RWPE1 (cell line): ENCODE measurements at regions not wholly inside any gene's neighbourhood (a gene's known extent, or its start where the extent isn't known, plus 50 kb on each side); places are given as distances from the start of the nearest gene placed in this dataset.

ENCODE experiments used
- CTCF ChIA-PET: fragments of 350-600 bp; sonication (Branson Sonifier 250); formaldehyde crosslinking; extraction: SDS; loops from one replicate; lab custom pipeline; 2021; lab: Yijun Ruan, JAX
- POLR2A ChIA-PET: fragments of 400-600 bp; formaldehyde crosslinking; extraction: SDS; loops from one replicate; lab custom pipeline; 2020; ENCODE audit warnings: antibody characterized with exemption; ENCODE audit not compliant: low non-redundant PET; lab: Yijun Ruan, JAX
- DNase-seq: peaks from one replicate; pipeline ENCODE4 v3.0.0; 2012; ENCODE audit warnings: low spot score
- H3K27ac ChIP-seq: fragments of 450-650 bp; 2 replicates; pipeline ENCODE4 v1.5.1; 2017
- CTCF ChIP-seq: fragments of 450-650 bp; conservative IDR thresholded peaks from 2 replicates; pipeline ENCODE4 v1.5.1; 2017; ENCODE audit warnings: low read depth, mild to moderate bottlenecking

GRCh38 chr11:32008880-32009551 lies 81.9 kb upstream of the RCN1 start:
- TF ChIP-seq CTCF, result no peak
- POLR2A ChIA-PET, result no interaction called here
- DNase-seq, result no peak
- CTCF ChIA-PET, result no interaction called here
- H3K27ac ChIP-seq, result no peak overlapping the region

- peak; percentile 50 for TF ChIP-seq CTCF
- H3K27ac ChIP-seq, result no peak overlapping the region
- peak; percentile 48 for DNase-seq
- ChIA-PET POLR2A (no interaction called here), CTCF (interaction anchor here (0.5 to 2.0 kb wide), 12 partner anchors 9 to 764 kb away, joined by 3 to 11 read pairs (median 3); no protein-coding TSS in a partner anchor)
Measured at GRCh38 chr11:32006799-32007388, 84.0 kb upstream of the RCN1 start.

GRCh38 chr11:32005786-32006416 lies 85.0 kb upstream of the RCN1 start:
- POLR2A ChIA-PET, result no interaction called here
- CTCF ChIA-PET, result interaction anchor here (2.0 kb wide), 1 partner anchor 365 kb away, joined by 11 read pairs; no protein-coding TSS in a partner anchor

GRCh38 chr11:32003335-32003734 lies 87.5 kb upstream of the RCN1 start:
- ChIA-PET CTCF (interaction anchor here (1.2 kb wide), 1 partner anchor 12 kb away, joined by 5 read pairs; no protein-coding TSS in a partner anchor), POLR2A (no interaction called here)
- no peak for DNase-seq
- no peak for TF ChIP-seq CTCF
- H3K27ac ChIP-seq, result no peak overlapping the region

More at GRCh38 chr11:32005786-32006416, 85.0 kb upstream of the RCN1 start:
- no peak for DNase-seq
- no peak for TF ChIP-seq CTCF
- no peak overlapping the region for H3K27ac ChIP-seq

- TF ChIP-seq CTCF, result no peak
- DNase-seq, result no peak
- ChIA-PET CTCF (no interaction called here), POLR2A (no interaction called here)
- H3K27ac ChIP-seq, result no peak overlapping the region
Measured at GRCh38 chr11:32002311-32002710, 88.6 kb upstream of the RCN1 start.

GRCh38 chr11:31997955-31998354 lies 92.9 kb upstream of the RCN1 start:
- ChIA-PET CTCF (interaction anchor here (1.8 kb wide), 1 partner anchor 9 kb away, joined by 6 read pairs; no protein-coding TSS in a partner anchor), POLR2A (no interaction called here)
- TF ChIP-seq CTCF, result no peak
- no peak for DNase-seq
- H3K27ac ChIP-seq, result no peak overlapping the region
